SK-N-MC (cell line): ENCODE measurements at regions not wholly inside any gene's neighbourhood (a gene's known extent, or its start where the extent isn't known, plus 50 kb on each side); places are given as distances from the start of the nearest gene placed in this dataset.

Experiments
- EZH2 ChIP-seq: fragments of 200-600 bp; sonication (generic); IDR thresholded peaks from one replicate; pipeline ENCODE4 v1.6.1; 2017; ENCODE audit warnings: antibody characterized with exemption
- FOXP2 ChIP-seq: optimal IDR thresholded peaks from 2 replicates; pipeline ENCODE3; 2011; ENCODE audit warnings: mild to moderate bottlenecking, moderate library complexity; ENCODE audit not compliant: insufficient read depth; ENCODE audit errors: extremely low read length, control extremely low read depth
- POLR2AphosphoS5 ChIP-seq: IDR thresholded peaks from 2 replicates; pipeline ENCODE4 v1.6.1; 2012; ENCODE audit warnings: mild to moderate bottlenecking, low read depth, low read length, borderline replicate concordance

- TF ChIP-seq EZH2 (no peak), POLR2AphosphoS5 (no peak), FOXP2 (no peak)
Observed at GRCh38 chr1:204773246-204773645, 87.7 kb upstream of the LRRN2 start.
